Upper lobe of right lung (tissue), 1 donor: ENCODE measurements at regions not wholly inside any gene's neighbourhood (a gene's known extent, or its start where the extent isn't known, plus 50 kb on each side); places are given as distances from the start of the nearest gene placed in this dataset.

Experiments
- ATAC-seq: fragments of 200-7000 bp; cut with Tn5 transposase; one replicate; pipeline ENCODE4 v1.9.1; 2020; ENCODE audit warnings: mild to moderate bottlenecking, moderate library complexity
- DNase-seq: peaks from one replicate; pipeline ENCODE4 v3.0.0-alpha.2; 2020
- H3K27ac ChIP-seq: fragments of 200-600 bp; one replicate; pipeline ENCODE4 v1.8.0; 2022
- H3K27me3 ChIP-seq: fragments of 200-600 bp; one replicate; pipeline ENCODE4 v1.8.0; 2022; ENCODE audit warnings: mild to moderate bottlenecking
- H3K36me3 ChIP-seq: fragments of 200-600 bp; one replicate; pipeline ENCODE4 v1.8.0; 2022
- H3K4me1 ChIP-seq: fragments of 200-600 bp; one replicate; pipeline ENCODE4 v1.8.0; 2022
- H3K4me3 ChIP-seq: fragments of 200-600 bp; one replicate; pipeline ENCODE4 v1.8.0; 2022; ENCODE audit warnings: mild to moderate bottlenecking
- H3K9me3 ChIP-seq: fragments of 200-600 bp; one replicate; pipeline ENCODE4 v1.8.0; 2022
- intact Hi-C: fragments of 100-400 bp; cut with DNase I; formaldehyde crosslinking; loops from one replicate; pipeline ENCODE4 v1.11.0; 2022
- TF ChIP-seq, protein P1 (sequence below): fragments of 200-600 bp; IDR thresholded peaks from one replicate; pipeline ENCODE4 v1.8.0; 2022; ENCODE audit warnings: antibody characterized with exemption
- donor health status: DM: no; HTN: yes; CAD: no; lungs with severe emphysema.

DNA sequence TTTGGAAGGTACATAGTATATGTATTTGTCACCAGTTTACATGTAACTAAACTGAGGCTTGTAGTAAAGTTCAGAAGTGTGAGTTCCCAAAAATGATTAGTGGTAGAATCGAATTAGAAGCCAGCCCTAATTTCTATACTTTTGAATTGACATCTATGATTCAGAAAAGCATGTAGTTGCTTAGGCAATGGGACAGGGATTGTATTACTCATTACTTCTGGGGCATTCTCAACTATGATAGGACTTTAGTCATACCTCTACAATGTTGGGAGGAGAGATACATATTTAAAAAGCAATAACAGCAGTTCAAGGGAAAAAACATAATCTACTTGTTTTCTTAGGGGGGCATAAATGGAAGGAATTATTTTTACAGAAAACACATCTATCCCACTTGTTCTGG lies 277.9 kb upstream of the E2F7 start:
- intact Hi-C loops, result no loop called here
- H3K4me3 ChIP-seq, result no peak overlapping the region
- ATAC-seq, result no peak

DNA sequence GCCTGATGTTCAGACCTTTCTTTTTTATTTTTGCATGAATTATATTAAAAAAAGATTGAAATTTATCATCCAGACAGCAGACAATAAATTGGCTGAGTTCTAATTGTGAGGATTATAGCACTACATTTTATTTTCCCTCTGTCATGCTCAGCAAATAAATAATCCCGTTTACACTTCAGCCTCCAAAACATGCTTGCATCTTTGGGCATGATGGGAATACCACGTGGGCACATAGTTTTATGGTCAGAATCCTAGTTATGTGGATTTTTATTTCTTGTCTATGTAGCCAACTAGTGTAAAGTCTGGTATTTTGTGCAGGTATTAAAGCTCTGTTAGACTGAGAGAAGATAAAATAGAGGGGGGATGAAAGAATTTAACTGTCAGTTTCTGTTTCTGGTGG lies 276.9 kb upstream of the E2F7 start:
- no peaks in the 10 kb centered on the region for H3K36me3 ChIP-seq
- no peaks in the 10 kb centered on the region for H3K27me3 ChIP-seq
- H3K4me3 ChIP-seq, result no peak overlapping the region
- no peaks in the 10 kb centered on the region for H3K9me3 ChIP-seq
- DNase-seq, result no peak
- no peak for ATAC-seq
- no peaks in the 10 kb centered on the region for H3K4me1 ChIP-seq
- H3K27ac ChIP-seq, result no peak overlapping the region
- TF ChIP-seq, protein P1, sequence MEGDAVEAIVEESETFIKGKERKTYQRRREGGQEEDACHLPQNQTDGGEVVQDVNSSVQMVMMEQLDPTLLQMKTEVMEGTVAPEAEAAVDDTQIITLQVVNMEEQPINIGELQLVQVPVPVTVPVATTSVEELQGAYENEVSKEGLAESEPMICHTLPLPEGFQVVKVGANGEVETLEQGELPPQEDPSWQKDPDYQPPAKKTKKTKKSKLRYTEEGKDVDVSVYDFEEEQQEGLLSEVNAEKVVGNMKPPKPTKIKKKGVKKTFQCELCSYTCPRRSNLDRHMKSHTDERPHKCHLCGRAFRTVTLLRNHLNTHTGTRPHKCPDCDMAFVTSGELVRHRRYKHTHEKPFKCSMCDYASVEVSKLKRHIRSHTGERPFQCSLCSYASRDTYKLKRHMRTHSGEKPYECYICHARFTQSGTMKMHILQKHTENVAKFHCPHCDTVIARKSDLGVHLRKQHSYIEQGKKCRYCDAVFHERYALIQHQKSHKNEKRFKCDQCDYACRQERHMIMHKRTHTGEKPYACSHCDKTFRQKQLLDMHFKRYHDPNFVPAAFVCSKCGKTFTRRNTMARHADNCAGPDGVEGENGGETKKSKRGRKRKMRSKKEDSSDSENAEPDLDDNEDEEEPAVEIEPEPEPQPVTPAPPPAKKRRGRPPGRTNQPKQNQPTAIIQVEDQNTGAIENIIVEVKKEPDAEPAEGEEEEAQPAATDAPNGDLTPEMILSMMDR, result no peak
- intact Hi-C loops, result no loop called here

More for the DNA sequence above, 277.9 kb upstream of the E2F7 start:
- Histone ChIP-seq H3K36me3 (no peaks in the 10 kb centered on the region), H3K27ac (no peak overlapping the region), H3K4me1 (no peaks in the 10 kb centered on the region), H3K27me3 (no peaks in the 10 kb centered on the region), H3K9me3 (no peaks in the 10 kb centered on the region)
- TF ChIP-seq, protein P1, result no peak
- no peak for DNase-seq

GRCh38 chr12:77339610-77340009 lies 274.2 kb upstream of the E2F7 start:
- Histone ChIP-seq H3K27ac (no peak overlapping the region), H3K27me3 (no peaks in the 10 kb centered on the region), H3K4me1 (no peaks in the 10 kb centered on the region), H3K9me3 (no peaks in the 10 kb centered on the region), H3K4me3 (no peak overlapping the region), H3K36me3 (no peaks in the 10 kb centered on the region)
- TF ChIP-seq, protein P1, result no peak
- intact Hi-C loops, result no loop called here
- no peak for ATAC-seq
- DNase-seq, result no peak

DNA sequence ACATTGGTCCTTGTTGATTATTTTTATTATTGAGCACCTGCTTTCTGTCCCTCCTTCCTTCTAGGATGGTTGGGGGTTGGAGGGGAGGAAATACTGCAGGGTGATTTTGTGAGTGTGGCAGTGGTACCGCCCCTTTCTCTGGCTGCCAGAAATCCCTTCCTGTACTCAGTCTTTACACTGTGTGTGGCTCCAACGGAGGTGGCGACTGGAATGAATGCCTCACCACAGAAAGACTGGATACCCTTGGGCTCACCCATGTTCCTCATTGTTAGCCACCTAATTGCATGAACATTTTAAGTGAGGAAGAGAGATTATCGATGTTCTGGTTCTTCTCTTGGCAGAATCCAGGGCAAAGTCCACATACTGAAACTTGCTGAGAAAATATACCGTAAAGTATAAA lies 272.0 kb upstream of the E2F7 start:
- intact Hi-C loops, result no loop called here

DNA sequence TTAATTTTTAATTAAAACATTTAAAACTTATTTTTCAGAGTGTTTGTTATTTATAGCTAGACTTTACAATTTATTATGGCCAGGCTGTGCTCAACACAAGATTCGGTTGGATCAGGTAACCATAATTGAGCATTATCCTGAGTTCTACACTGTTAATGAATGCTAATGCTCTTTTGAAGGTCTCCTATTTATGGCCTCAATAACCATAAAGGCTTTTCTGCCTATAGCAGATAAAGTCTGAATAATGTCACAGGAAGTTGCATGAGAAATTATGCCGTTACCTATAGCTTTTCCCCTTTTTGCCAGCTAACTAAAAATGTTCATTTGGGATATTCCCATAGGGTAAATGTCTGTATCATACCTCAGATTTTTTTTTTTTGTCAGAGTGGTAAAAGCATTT lies 269.4 kb upstream of the E2F7 start:
- Histone ChIP-seq H3K27ac (no peak overlapping the region), H3K27me3 (no peaks in the 10 kb centered on the region), H3K4me1 (no peaks in the 10 kb centered on the region), H3K36me3 (no peaks in the 10 kb centered on the region), H3K9me3 (no peaks in the 10 kb centered on the region), H3K4me3 (no peak overlapping the region)
- DNase-seq (no peak), ATAC-seq (no peak)
- TF ChIP-seq, protein P1, result no peak
- intact Hi-C loops, result no loop called here

More for the DNA sequence above, 272.0 kb upstream of the E2F7 start:
- no peaks in the 10 kb centered on the region for H3K4me1 ChIP-seq
- no peaks in the 10 kb centered on the region for H3K36me3 ChIP-seq
- TF ChIP-seq, protein P1, result no peak
- no peak overlapping the region for H3K4me3 ChIP-seq
- H3K27ac ChIP-seq, result no peak overlapping the region
- no peak for ATAC-seq
- no peaks in the 10 kb centered on the region for H3K9me3 ChIP-seq
- DNase-seq, result no peak
- H3K27me3 ChIP-seq, result no peaks in the 10 kb centered on the region

DNA sequence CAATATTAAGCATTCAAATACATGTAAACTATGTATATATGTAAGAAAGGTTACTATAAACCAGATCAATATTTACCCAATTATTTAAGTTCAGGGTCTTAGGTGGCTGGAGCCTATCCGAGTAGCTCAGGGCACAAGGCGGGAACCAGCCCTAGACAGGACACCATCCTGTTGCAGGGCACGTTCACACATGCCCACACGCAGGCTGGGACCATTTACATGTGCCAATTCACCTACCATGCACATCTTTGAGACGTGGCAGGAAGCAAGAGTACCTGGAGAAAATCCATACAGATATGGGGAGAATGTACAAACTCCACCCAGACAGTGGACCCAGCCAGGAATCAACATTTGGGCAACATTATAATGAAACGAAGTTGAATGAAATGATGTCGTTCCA lies 263.0 kb upstream of the E2F7 start:
- TF ChIP-seq, protein P1, result no peak
- intact Hi-C loops, result no loop called here
- ATAC-seq (no peak), DNase-seq (no peak)
- no peaks in the 10 kb centered on the region for H3K9me3 ChIP-seq
- H3K27me3 ChIP-seq, result no peaks in the 10 kb centered on the region
- no peaks in the 10 kb centered on the region for H3K36me3 ChIP-seq
- no peak overlapping the region for H3K4me3 ChIP-seq
- H3K27ac ChIP-seq, result no peak overlapping the region
- peaks cover 7% of the 10 kb centered on the region for H3K4me1 ChIP-seq
